ENCODE measurements at regions not wholly inside any gene's neighbourhood (a gene's known extent, or its start where the extent isn't known, plus 50 kb on each side); places are given as distances from the start of the nearest gene placed in this dataset.

DNA sequence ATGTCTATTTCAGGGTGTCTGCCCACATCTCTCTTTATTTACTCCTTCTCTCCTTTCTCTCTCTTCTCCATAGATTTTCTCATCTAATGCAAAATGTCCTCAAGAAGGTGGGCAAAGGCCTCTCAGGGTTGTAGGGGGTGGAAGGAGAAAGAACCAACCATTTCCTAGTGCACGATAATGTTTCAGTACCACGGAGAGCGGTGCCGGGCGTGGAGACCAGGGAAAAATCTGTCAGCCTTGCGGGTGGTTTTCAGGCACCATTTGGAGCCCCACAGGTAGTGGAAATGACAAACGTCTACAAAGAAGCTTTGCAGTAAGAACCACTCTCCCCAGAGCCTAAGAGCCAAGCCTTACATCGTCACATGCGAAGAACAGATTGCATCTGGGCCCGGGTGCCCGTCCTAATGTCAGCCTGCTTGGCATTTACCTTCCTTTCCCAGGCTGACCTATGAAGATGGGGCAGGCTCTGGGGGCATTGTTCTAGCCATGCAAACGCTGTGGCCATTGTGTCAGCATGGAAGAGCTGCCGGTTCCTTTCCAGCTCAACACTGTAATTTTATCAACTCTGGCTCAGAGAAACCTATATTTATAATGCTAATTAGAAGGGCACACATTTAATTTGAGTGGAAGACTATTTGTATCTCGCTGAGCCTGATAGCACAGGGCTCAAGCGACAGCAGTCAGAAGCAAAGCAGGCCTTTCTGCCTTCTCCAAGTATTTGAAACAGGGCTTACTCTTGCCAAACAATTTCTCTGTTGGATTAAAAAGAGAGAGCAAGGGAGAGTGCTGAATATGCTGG is 430.1 kb upstream of the WWC1 start:
- TF ChIP-seq, protein P1, sequence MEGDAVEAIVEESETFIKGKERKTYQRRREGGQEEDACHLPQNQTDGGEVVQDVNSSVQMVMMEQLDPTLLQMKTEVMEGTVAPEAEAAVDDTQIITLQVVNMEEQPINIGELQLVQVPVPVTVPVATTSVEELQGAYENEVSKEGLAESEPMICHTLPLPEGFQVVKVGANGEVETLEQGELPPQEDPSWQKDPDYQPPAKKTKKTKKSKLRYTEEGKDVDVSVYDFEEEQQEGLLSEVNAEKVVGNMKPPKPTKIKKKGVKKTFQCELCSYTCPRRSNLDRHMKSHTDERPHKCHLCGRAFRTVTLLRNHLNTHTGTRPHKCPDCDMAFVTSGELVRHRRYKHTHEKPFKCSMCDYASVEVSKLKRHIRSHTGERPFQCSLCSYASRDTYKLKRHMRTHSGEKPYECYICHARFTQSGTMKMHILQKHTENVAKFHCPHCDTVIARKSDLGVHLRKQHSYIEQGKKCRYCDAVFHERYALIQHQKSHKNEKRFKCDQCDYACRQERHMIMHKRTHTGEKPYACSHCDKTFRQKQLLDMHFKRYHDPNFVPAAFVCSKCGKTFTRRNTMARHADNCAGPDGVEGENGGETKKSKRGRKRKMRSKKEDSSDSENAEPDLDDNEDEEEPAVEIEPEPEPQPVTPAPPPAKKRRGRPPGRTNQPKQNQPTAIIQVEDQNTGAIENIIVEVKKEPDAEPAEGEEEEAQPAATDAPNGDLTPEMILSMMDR (IDR thresholded peaks at IDR 0.05), result no peak
- TF ChIP-seq POLR2A (IDR thresholded peaks at IDR 0.05), result no peak
